ENCODE measurements at regions not wholly inside any gene's neighbourhood (a gene's known extent, or its start where the extent isn't known, plus 50 kb on each side); places are given as distances from the start of the nearest gene placed in this dataset.

GRCh38 chr9:109555215-109555614 lies 57.1 kb upstream of the PTPN3 start:
- Histone ChIP-seq H3K27ac (ENCODE audit: low read depth, low read length) (no peak overlapping the region), H3K9ac (ENCODE audit: low read length) (no peak overlapping the region), H3K4me3 (replicated peaks in 1 of 2; ENCODE audit: low read depth in 1 of 2, low read length in 2 of 2) (no peak overlapping the region), H3K27me3 (ENCODE audit: insufficient read depth, low read length) (no peaks in the 10 kb centered on the region), H3K9me3 (ENCODE audit: control insufficient read depth in 1 of 2, insufficient read depth in 1 of 2, low read depth in 1 of 2, low read length in 2 of 2) (no peaks in the 10 kb centered on the region), H2AFZ (ENCODE audit: low read depth, low read length, poor library complexity, severe bottlenecking) (no peak overlapping the region), H3K36me3 (ENCODE audit: control insufficient read depth in 1 of 2, insufficient read depth in 2 of 2, low read length in 2 of 2) (no peaks in the 10 kb centered on the region), H3K4me2 (ENCODE audit: low read length) (no peak overlapping the region), H3K79me2 (ENCODE audit: insufficient read depth, low read length) (no peaks in the 10 kb centered on the region), H3K9me2 (ENCODE audit: insufficient read depth) (no peaks in the 10 kb centered on the region), H3K4me1 (ENCODE audit: control insufficient read depth in 1 of 2, insufficient read depth in 2 of 2, low read length in 2 of 2) (no peaks in the 10 kb centered on the region), H4K20me1 (ENCODE audit: insufficient read depth) (no peaks in the 10 kb centered on the region)
- POLR2A ChIA-PET = no interaction called here
- ATAC-seq (no peak), DNase-seq (ENCODE audit: low read depth, low spot score) (no peak)
- no TSS peak for BruUV-seq (replicated peaks)
- intact Hi-C loops (cut with micrococcal nuclease) = no loop called here
- RAD21 ChIA-PET (ENCODE audit: low non-redundant PET in 1 of 2, low total read pairs in 2 of 2, uncharacterized antibody in 2 of 2, unreplicated experiment in 2 of 2) = no interaction called here
- CTCF ChIA-PET = no interaction called here
- TF ChIP-seq RAD21 (IDR thresholded peaks at IDR 0.05; ENCODE audit: low read depth) (no peak), CEBPB (IDR thresholded peaks at IDR 0.05; ENCODE audit: low read depth) (no peak), MAX (IDR thresholded peaks at IDR 0.05) (no peak), ZFX (IDR thresholded peaks at IDR 0.05) (no peak), EZH2phosphoT487 (IDR thresholded peaks at IDR 0.05; ENCODE audit: borderline replicate concordance) (no peak), SRF (IDR thresholded peaks at IDR 0.05; ENCODE audit: low read depth) (no peak), CBX3 (IDR thresholded peaks at IDR 0.05; ENCODE audit: low read depth) (no peak), TCF7L2 (IDR thresholded peaks at IDR 0.05; ENCODE audit: borderline replicate concordance, extremely low read depth, insufficient read depth, insufficient read length) (no peak), POLR2A (IDR thresholded peaks at IDR 0.05; ENCODE audit: borderline replicate concordance, extremely low read depth, insufficient read depth, insufficient read length) (no peak), YY1 (IDR thresholded peaks at IDR 0.05; ENCODE audit: extremely low read depth, insufficient replicate concordance, low read depth, low read length) (no peak), EGR1 (IDR thresholded peaks at IDR 0.05; ENCODE audit: low read depth) (no peak), ZNF274 (IDR thresholded peaks at IDR 0.05; ENCODE audit: low read depth, low read length) (no peak)

GRCh38 chr9:109556061-109556460 lies 58.0 kb upstream of the PTPN3 start:
- intact Hi-C loops (cut with micrococcal nuclease) = no loop called here
- CTCF ChIA-PET = no interaction called here
- H3K79me2 ChIP-seq (ENCODE audit: insufficient read depth, low read length) = no peaks in the 10 kb centered on the region
- ATAC-seq = no peak
- RAD21 ChIA-PET (ENCODE audit: low non-redundant PET in 1 of 2, low total read pairs in 2 of 2, uncharacterized antibody in 2 of 2, unreplicated experiment in 2 of 2) = no interaction called here
- H3K4me2 ChIP-seq (ENCODE audit: low read length) = no peak overlapping the region
- H3K4me3 ChIP-seq (replicated peaks in 1 of 2; ENCODE audit: low read depth in 1 of 2, low read length in 2 of 2) = no peak overlapping the region
- H3K4me1 ChIP-seq (ENCODE audit: control insufficient read depth in 1 of 2, insufficient read depth in 2 of 2, low read length in 2 of 2) = no peaks in the 10 kb centered on the region
- no peak overlapping the region for H3K27ac ChIP-seq (ENCODE audit: low read depth, low read length)
- no peaks in the 10 kb centered on the region for H3K36me3 ChIP-seq (ENCODE audit: control insufficient read depth in 1 of 2, insufficient read depth in 2 of 2, low read length in 2 of 2)
- H4K20me1 ChIP-seq (ENCODE audit: insufficient read depth) = no peaks in the 10 kb centered on the region
- H2AFZ ChIP-seq (ENCODE audit: low read depth, low read length, poor library complexity, severe bottlenecking) = no peak overlapping the region
- H3K27me3 ChIP-seq (ENCODE audit: insufficient read depth, low read length) = 0 out of 2 replicates have a peak, but pooled peaks cover under 1% of the 10 kb centered on the region
- POLR2A ChIA-PET = no interaction called here
- H3K9me2 ChIP-seq (ENCODE audit: insufficient read depth) = no peaks in the 10 kb centered on the region
- BruUV-seq (replicated peaks) = no TSS peak
- H3K9ac ChIP-seq (ENCODE audit: low read length) = no peak overlapping the region
- no peak for DNase-seq (ENCODE audit: low read depth, low spot score)
- H3K9me3 ChIP-seq (ENCODE audit: control insufficient read depth in 1 of 2, insufficient read depth in 1 of 2, low read depth in 1 of 2, low read length in 2 of 2) = no peaks in the 10 kb centered on the region
- TF ChIP-seq CEBPB (IDR thresholded peaks at IDR 0.05; ENCODE audit: low read depth) (no peak), POLR2AphosphoS5 (IDR thresholded peaks at IDR 0.05; ENCODE audit: low read depth, low read length) (no peak), SRF (IDR thresholded peaks at IDR 0.05; ENCODE audit: low read depth) (no peak), REST (IDR thresholded peaks at IDR 0.05; ENCODE audit: low read depth) (no peak), ZFX (IDR thresholded peaks at IDR 0.05) (no peak), ATF3 (IDR thresholded peaks at IDR 0.05) (no peak), RAD21 (IDR thresholded peaks at IDR 0.05; ENCODE audit: low read depth) (no peak), CBX3 (IDR thresholded peaks at IDR 0.05; ENCODE audit: low read depth) (no peak), SIN3A (IDR thresholded peaks at IDR 0.05; ENCODE audit: low read depth) (no peak), EZH2 (IDR thresholded peaks at IDR 0.05) (no peak), ELF1 (IDR thresholded peaks at IDR 0.05; ENCODE audit: borderline replicate concordance, low read depth) (no peak)

Measured in HCT116 (cell line).